Keratinocyte (primary cell): ENCODE measurements at regions not wholly inside any gene's neighbourhood (a gene's known extent, or its start where the extent isn't known, plus 50 kb on each side); places are given as distances from the start of the nearest gene placed in this dataset.

Source experiments
- DNase-seq: peaks from one replicate; pipeline ENCODE4 v3.0.0-alpha.2; 2011; ENCODE audit warnings: low read depth, missing footprints, low spot score
- FAIRE-seq: peaks from 2 replicates; lab custom pipeline; 2011; peaks lifted over from hg19 to GRCh38; lab: Jason Lieb, UNC
- H2AFZ ChIP-seq: 2 replicates; pipeline ENCODE4 v1.6.0; 2012; ENCODE audit warnings: low read length, control low read depth, inconsistent platforms; ENCODE audit not compliant: control insufficient read depth
- H3K27ac ChIP-seq: 2 replicates; pipeline ENCODE4 v1.5.1; 2011; ENCODE audit warnings: low read length; ENCODE audit not compliant: control insufficient read depth, insufficient read depth
- H3K27me3 ChIP-seq: 3 replicates; pipeline ENCODE4 v1.6.0; 2011; ENCODE audit warnings: low read length; ENCODE audit not compliant: control insufficient read depth, insufficient read depth; ENCODE audit errors: extremely low read depth
- H3K36me3 ChIP-seq, 2 experiments: 2 replicates in 1 of 2; 3 replicates in 1 of 2; pipeline ENCODE4 v1.5.1; 2011; ENCODE audit warnings: low read length in 2 of 2, mild to moderate bottlenecking in 1 of 2; ENCODE audit not compliant: control insufficient read depth in 2 of 2, insufficient read depth in 2 of 2; ENCODE audit errors: extremely low read depth in 1 of 2
- H3K4me1 ChIP-seq: 3 replicates; pipeline ENCODE4 v1.5.1; 2011; ENCODE audit warnings: low read length; ENCODE audit not compliant: control insufficient read depth, insufficient read depth; ENCODE audit errors: extremely low read depth
- H3K4me2 ChIP-seq: 3 replicates; pipeline ENCODE4 v1.6.0; 2011; ENCODE audit warnings: low read depth, low read length; ENCODE audit not compliant: control insufficient read depth, insufficient read depth; ENCODE audit errors: extremely low read depth
- H3K4me3 ChIP-seq, 3 experiments: fragments of 200-600 bp in 1 of 3; sonication (generic) in 1 of 3; 2 replicates in 2 of 3; 3 replicates in 1 of 3; pipeline ENCODE4 v1.5.1; 2011 to 2016; ENCODE audit warnings: low read length in 3 of 3, mild to moderate bottlenecking in 3 of 3, control low read depth in 2 of 3, inconsistent platforms in 1 of 3, low read depth in 1 of 3, mixed read lengths in 1 of 3, mixed run types in 1 of 3, moderate library complexity in 1 of 3; ENCODE audit not compliant: control insufficient read depth in 2 of 3, insufficient read depth in 2 of 3; ENCODE audit errors: extremely low read depth in 1 of 3
- H3K79me2 ChIP-seq: 2 replicates; pipeline ENCODE4 v1.6.0; 2012; ENCODE audit warnings: low read length; ENCODE audit not compliant: control insufficient read depth, insufficient read depth
- H3K9ac ChIP-seq: 3 replicates; pipeline ENCODE4 v1.6.0; 2011; ENCODE audit warnings: low read length; ENCODE audit not compliant: control insufficient read depth, insufficient read depth; ENCODE audit errors: extremely low read depth
- H3K9me1 ChIP-seq: 3 replicates; pipeline ENCODE4 v1.6.0; 2011; ENCODE audit warnings: low read length; ENCODE audit not compliant: control insufficient read depth, insufficient read depth; ENCODE audit errors: extremely low read depth
- H3K9me3 ChIP-seq: 2 replicates; pipeline ENCODE4 v1.5.1; 2012; ENCODE audit warnings: low read depth, low read length; ENCODE audit not compliant: control insufficient read depth
- H4K20me1 ChIP-seq: 3 replicates; pipeline ENCODE4 v1.6.0; 2011; ENCODE audit warnings: low read length; ENCODE audit not compliant: control insufficient read depth, insufficient read depth; ENCODE audit errors: extremely low read depth
- EZH2 ChIP-seq: IDR thresholded peaks from one replicate; pipeline ENCODE4 v1.6.1; 2012; ENCODE audit warnings: inconsistent platforms, mild to moderate bottlenecking, low read length, moderate library complexity
- dilution Hi-C: fragments of 300-500 bp; cut with MboI; formaldehyde crosslinking; loops from one replicate; pipeline ENCODE4 v1.7.0; 2020; ENCODE audit warnings: low sequenced_read_pairs; ENCODE audit not compliant: extremely low pct_ligation_motif_present
- TF ChIP-seq, protein P1 (sequence below), 3 experiments: IDR thresholded peaks in 1 of 3; conservative IDR thresholded peaks in 1 of 3; optimal IDR thresholded peaks in 1 of 3; 2 replicates in 2 of 3; 3 replicates in 1 of 3; pipeline versions ENCODE3 to v1.5.1; 2011; ENCODE audit warnings: low read length in 3 of 3, mild to moderate bottlenecking in 3 of 3, moderate library complexity in 2 of 3, control low read depth in 1 of 3, inconsistent platforms in 1 of 3; ENCODE audit not compliant: insufficient read depth in 2 of 3; ENCODE audit errors: extremely low read depth in 1 of 3

DNA sequence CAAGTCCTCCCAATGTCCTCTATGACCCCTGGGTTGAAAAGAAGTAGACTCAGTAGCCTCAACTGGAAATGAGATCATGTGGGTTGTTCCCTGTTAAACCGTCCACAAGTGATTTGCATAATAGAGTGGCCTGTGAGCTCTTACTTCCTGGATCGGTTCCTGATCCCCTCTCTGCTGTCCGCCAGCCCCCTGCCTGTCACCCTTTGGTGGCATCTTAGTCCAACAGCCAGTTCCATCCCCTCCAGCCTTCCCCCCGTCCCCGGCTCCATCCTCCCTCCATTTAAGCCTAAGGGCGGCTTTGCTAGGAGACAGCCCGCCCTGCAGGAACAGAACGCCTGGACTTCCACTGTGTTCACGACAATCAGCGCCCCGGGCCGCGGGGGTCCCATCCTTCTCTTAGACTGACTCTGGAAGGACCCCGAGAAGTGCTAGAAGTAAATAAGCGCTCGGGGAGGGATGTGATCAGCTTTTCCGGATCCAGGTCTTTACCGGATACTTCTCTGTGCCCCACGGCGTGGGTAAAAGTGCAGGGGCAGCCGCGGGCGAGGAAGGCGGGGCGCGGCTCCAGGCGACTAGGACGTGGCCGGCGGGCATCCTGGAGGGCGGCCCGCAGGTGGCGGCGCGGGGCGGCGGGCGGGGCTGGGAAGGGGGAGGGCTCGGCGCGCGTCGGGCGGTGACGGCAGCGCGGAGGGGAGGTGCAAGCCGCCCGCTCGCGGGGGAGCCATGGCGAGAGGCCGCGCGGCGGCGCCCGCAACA is 51.2 kb upstream of the ULK4 start:
- Histone ChIP-seq H3K36me3 (no peaks in the 10 kb centered on the region), H4K20me1 (no peaks in the 10 kb centered on the region), H3K79me2 (peaks cover 42% of the 10 kb centered on the region), H3K9me3 (no peaks in the 10 kb centered on the region), H3K9me1 (no peaks in the 10 kb centered on the region), H3K4me2 (peak overlapping the region; percentile 77), H2AFZ (peak overlapping the region; percentile 72), H3K4me3 (peak overlapping the region; percentile 39 to 93 (median 60)), H3K9ac (peak overlapping the region; percentile 84), H3K27me3 (no peaks in the 10 kb centered on the region), H3K27ac (no peak overlapping the region), H3K4me1 (peaks cover 11% of the 10 kb centered on the region)
- dilution Hi-C loops = no loop called here
- TF ChIP-seq, protein P1, sequence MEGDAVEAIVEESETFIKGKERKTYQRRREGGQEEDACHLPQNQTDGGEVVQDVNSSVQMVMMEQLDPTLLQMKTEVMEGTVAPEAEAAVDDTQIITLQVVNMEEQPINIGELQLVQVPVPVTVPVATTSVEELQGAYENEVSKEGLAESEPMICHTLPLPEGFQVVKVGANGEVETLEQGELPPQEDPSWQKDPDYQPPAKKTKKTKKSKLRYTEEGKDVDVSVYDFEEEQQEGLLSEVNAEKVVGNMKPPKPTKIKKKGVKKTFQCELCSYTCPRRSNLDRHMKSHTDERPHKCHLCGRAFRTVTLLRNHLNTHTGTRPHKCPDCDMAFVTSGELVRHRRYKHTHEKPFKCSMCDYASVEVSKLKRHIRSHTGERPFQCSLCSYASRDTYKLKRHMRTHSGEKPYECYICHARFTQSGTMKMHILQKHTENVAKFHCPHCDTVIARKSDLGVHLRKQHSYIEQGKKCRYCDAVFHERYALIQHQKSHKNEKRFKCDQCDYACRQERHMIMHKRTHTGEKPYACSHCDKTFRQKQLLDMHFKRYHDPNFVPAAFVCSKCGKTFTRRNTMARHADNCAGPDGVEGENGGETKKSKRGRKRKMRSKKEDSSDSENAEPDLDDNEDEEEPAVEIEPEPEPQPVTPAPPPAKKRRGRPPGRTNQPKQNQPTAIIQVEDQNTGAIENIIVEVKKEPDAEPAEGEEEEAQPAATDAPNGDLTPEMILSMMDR (optimal IDR thresholded peaks at IDR 0.05 in 1 of 3, IDR thresholded peaks at IDR 0.05 in 1 of 3, conservative IDR thresholded peaks at IDR 0.05 in 1 of 3; ENCODE audit: extremely low read depth in 1 of 3, insufficient read depth in 2 of 3, low read length in 3 of 3) = peak in 1 of 3 experiments; percentile 50
- TF ChIP-seq EZH2 = no peak
- DNase-seq = no peak
- FAIRE-seq = no peak

DNA sequence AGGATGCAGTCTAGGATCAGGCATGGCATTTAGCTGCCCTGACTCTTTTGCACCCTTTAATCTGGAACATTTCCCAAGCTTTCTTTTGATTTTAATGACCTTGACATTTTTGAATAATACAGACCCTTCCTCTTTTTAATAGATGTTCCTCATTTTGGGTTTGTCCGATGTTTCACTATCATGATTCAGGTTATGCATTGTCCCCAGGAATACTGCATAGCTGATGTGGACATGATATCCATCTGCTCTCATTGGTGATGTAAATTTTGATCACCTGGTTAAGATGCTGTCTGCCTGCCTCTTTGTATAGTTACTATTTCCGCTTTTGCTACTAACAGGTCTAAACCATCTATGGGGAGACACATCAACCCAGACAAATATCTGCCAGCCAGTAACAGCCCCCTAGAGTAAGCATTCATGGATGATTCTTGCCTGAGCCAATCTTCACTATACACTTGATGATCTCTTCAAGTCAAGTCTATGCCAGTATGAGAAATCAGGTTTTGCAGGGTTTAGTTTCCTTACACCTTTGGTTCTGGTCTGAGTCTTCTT is 50.6 kb upstream of the ULK4 start:
- Histone ChIP-seq H3K4me1 (peaks cover 11% of the 10 kb centered on the region), H3K9me1 (no peaks in the 10 kb centered on the region), H3K4me2 (peak overlapping the region; percentile 77), H3K79me2 (peaks cover 36% of the 10 kb centered on the region), H2AFZ (no peak overlapping the region), H3K27ac (no peak overlapping the region), H3K27me3 (no peaks in the 10 kb centered on the region), H3K9ac (no peak overlapping the region), H4K20me1 (no peaks in the 10 kb centered on the region), H3K9me3 (no peaks in the 10 kb centered on the region), H3K36me3 (no peaks in the 10 kb centered on the region), H3K4me3 (no peak overlapping the region)
- DNase-seq (no peak), FAIRE-seq (peak; percentile 58)
- TF ChIP-seq, protein P1 (optimal IDR thresholded peaks at IDR 0.05 in 1 of 3, IDR thresholded peaks at IDR 0.05 in 1 of 3, conservative IDR thresholded peaks at IDR 0.05 in 1 of 3; ENCODE audit: extremely low read depth in 1 of 3, insufficient read depth in 2 of 3, low read length in 3 of 3) = no peak
- no peak for TF ChIP-seq EZH2
- dilution Hi-C loops = no loop called here
